Thyroid gland (tissue), 4 donors: ENCODE measurements at regions not wholly inside any gene's neighbourhood (a gene's known extent, or its start where the extent isn't known, plus 50 kb on each side); places are given as distances from the start of the nearest gene placed in this dataset.
A peak's percentile ranks its signal among the peaks of the same experiment; 100 is the strongest.

Experiments
- DNase-seq, 2 donors: peaks; one replicate each; pipeline ENCODE4 v3.0.0-alpha.2; 2019
- H3K27ac ChIP-seq, 3 donors: fragments of 200-600 bp; sonication (generic); 1 replicate in 2 of 3; 2 replicates in 1 of 3; pipeline ENCODE4 v1.5.1; 2016 to 2019; ENCODE audit warnings: mild to moderate bottlenecking in 1 of 3, moderate library complexity in 1 of 3
- H3K27me3 ChIP-seq: fragments of 200-600 bp; sonication (generic); one replicate; pipeline ENCODE4 v1.5.1; 2019
- H3K36me3 ChIP-seq, 2 donors: fragments of 200-600 bp; sonication (generic); one replicate each; pipeline ENCODE4 v1.5.1; 2016 to 2019
- H3K4me1 ChIP-seq, 2 donors: fragments of 200-600 bp; sonication (generic); one replicate each; pipeline ENCODE4 v1.5.1; 2017 to 2019
- H3K4me3 ChIP-seq, 3 donors: fragments of 200-600 bp; sonication (generic); replicated peaks in 1 of 3; 1 replicate in 2 of 3; 2 replicates in 1 of 3; pipeline ENCODE4 v1.5.1; 2016; ENCODE audit warnings: mild to moderate bottlenecking in 1 of 3
- H3K9me3 ChIP-seq: fragments of 200-600 bp; sonication (generic); one replicate; pipeline ENCODE4 v1.5.1; 2017
- POLR2A ChIP-seq, 2 donors: fragments of 450-650 bp; IDR thresholded peaks; one replicate each; pipeline ENCODE4 v1.6.1; 2017; ENCODE audit warnings: antibody characterized with exemption in 2 of 2, mild to moderate bottlenecking in 2 of 2, moderate library complexity in 1 of 2
- WGBS, 2 donors: methylation state at CpG; one replicate each; pipeline ENCODE4 v1.1.5; 2017; 5-methylcytosine and 5-hydroxymethylcytosine counted together
- intact Hi-C: fragments of 100-400 bp; cut with DNase I; formaldehyde crosslinking; loops from one replicate; pipeline ENCODE4 v1.15.1; 2023
- TF ChIP-seq, protein P1 (sequence below), 6 experiments: fragments of 200-600 bp in 3 of 6; fragments of 450-650 bp in 3 of 6; sonication (generic) in 3 of 6; IDR thresholded peaks; one replicate each; pipeline ENCODE4 v1.5.1; 2016 to 2019; ENCODE audit warnings: antibody characterized with exemption in 6 of 6, mild to moderate bottlenecking in 2 of 6, inconsistent platforms in 1 of 6, moderate library complexity in 1 of 6

DNA sequence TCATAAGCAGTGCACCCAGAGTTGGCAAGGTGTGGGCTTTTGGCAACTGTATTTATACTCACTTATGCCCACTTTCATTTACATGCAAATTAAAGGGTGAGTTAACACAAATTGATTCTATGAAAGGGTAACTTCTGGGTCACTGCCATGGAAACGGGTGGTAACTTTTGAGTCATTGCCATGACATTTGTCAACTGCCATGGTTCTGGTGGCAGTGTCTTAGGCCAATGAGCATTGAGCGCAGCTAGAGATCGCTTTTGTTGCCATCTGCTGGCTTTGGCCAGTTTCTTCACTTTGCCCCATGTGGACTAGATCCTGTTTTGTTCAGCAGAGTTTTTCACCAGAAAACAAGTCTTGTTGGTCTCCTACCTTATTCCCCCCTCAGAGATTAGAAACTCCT, 170.8 kb upstream of the NUDT6 start:
- Histone ChIP-seq H3K27me3 (no peaks in the 10 kb centered on the region), H3K27ac (no peak overlapping the region), H3K4me3 (no peak overlapping the region), H3K4me1 (no peaks in the 10 kb centered on the region), H3K36me3 (peaks cover 0 to 4% of the 10 kb centered on the region in 2 donors), H3K9me3 (no peaks in the 10 kb centered on the region)
- TF ChIP-seq, protein P1, sequence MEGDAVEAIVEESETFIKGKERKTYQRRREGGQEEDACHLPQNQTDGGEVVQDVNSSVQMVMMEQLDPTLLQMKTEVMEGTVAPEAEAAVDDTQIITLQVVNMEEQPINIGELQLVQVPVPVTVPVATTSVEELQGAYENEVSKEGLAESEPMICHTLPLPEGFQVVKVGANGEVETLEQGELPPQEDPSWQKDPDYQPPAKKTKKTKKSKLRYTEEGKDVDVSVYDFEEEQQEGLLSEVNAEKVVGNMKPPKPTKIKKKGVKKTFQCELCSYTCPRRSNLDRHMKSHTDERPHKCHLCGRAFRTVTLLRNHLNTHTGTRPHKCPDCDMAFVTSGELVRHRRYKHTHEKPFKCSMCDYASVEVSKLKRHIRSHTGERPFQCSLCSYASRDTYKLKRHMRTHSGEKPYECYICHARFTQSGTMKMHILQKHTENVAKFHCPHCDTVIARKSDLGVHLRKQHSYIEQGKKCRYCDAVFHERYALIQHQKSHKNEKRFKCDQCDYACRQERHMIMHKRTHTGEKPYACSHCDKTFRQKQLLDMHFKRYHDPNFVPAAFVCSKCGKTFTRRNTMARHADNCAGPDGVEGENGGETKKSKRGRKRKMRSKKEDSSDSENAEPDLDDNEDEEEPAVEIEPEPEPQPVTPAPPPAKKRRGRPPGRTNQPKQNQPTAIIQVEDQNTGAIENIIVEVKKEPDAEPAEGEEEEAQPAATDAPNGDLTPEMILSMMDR (IDR thresholded peaks at IDR 0.05), result no peak
- no peak for TF ChIP-seq POLR2A (IDR thresholded peaks at IDR 0.05)
- DNase-seq, result no peak
- intact Hi-C loops, result no loop called here
- WGBS, 2 donors, result 92 to 97% methylated on average over 3 of the region's 3 CpGs

DNA sequence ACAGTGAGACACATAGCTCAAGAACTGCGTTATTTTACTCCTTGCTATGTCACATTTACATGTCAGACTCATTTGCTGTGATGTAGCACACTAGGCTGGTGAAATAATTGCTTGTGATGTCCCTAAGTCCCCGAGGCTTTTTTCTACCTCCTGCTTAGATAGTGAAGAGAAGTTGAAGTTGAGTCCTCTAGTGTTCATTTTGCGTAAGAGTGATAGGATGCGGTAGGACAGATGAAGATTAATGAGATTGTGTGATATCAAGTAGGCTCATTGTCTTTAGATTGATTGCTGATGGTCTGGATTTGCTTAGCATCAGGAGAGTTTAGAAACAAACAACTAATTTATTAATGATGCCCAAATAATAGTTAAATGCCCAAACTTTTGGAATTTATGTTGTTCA, 173.6 kb upstream of the NUDT6 start:
- H3K4me1 ChIP-seq, result no peaks in the 10 kb centered on the region
- no peak overlapping the region for H3K4me3 ChIP-seq
- TF ChIP-seq, protein P1 (IDR thresholded peaks at IDR 0.05), result peak in 5 of 6 experiments; percentile 13 to 55 (median 35)
- TF ChIP-seq POLR2A (IDR thresholded peaks at IDR 0.05), result no peak
- no peaks in the 10 kb centered on the region for H3K27me3 ChIP-seq
- 78 to 81% methylated on average over 4 of the region's 4 CpGs for WGBS, 2 donors
- intact Hi-C loops, result no loop called here
- no peak overlapping the region for H3K27ac ChIP-seq
- no peak for DNase-seq
- no peaks in the 10 kb centered on the region for H3K36me3 ChIP-seq
- no peaks in the 10 kb centered on the region for H3K9me3 ChIP-seq

DNA sequence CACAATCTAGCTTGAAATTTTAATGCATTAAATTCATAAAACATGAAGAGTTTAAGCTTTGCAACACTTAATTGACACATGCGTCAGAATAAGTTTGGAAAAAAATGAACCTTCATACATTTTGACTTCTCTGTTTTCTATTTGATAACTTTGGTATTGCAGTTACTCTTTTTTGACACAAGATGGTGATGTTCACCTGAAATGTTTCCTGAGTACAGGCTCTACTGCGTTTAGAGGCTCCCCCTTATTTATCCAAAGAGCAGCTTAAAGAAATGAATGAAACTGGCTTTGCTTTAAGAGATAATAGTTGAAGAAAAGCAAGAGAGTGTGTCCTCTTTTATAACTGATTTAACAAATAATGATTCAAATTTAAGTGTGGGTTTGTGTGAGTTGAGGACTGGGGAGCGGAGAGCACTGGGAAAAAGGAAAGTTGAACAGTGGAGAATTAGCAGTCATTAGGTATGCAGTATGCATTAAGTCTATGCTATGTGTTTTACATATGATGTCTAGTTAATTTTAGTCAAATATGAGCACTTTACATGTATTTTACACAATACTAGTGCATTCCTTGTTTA, 180.6 kb upstream of the NUDT6 start:
- DNase-seq, result no peak
- H3K27ac ChIP-seq, result no peak overlapping the region
- intact Hi-C loops, result no loop called here
- WGBS, 2 donors, result 52 to 55% methylated on average over 3 of the region's 3 CpGs
- TF ChIP-seq POLR2A (IDR thresholded peaks at IDR 0.05), result no peak
- TF ChIP-seq, protein P1 (IDR thresholded peaks at IDR 0.05), result peak; percentile 24 to 78 (median 68)
- H3K27me3 ChIP-seq, result no peaks in the 10 kb centered on the region
- no peaks in the 10 kb centered on the region for H3K9me3 ChIP-seq
- peaks cover 0 to 3% of the 10 kb centered on the region in 2 donors for H3K4me1 ChIP-seq
- H3K36me3 ChIP-seq, result no peaks in the 10 kb centered on the region
- H3K4me3 ChIP-seq, result no peak overlapping the region

DNA sequence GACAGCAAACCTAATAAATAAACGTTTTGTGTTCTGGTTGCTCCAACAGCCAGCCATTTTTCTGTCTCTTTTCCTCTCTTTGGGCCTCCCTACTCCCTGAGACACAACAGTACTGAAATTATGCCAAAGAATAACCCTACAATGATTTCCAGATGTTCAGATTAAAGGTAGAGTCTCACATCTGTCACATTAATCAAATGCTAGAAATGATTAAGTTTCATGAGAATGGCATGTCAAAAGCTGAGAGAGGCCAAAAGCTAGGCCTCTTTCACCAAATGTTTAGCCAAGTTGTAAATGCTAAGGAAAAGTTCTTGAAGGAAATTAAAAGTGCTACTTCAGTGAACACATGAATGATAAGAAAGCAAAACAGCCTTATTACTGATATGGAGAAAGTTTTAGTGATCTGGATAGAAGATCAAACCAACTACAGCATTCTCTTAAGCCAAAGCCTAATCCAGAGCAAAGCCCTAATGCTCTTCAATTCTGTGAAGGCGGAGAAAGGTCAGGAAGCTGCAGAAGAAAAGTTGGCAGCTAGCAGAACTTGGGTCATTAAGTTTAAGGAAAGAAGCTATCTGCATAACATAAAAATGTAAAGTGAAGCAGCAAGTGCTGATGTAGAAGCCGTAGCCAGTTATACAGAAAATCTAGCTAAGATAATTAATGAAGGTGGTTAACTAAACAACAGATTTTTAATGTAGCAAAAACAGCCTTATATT, 182.1 kb upstream of the NUDT6 start:
- no peaks in the 10 kb centered on the region for H3K9me3 ChIP-seq
- no peak for DNase-seq
- H3K4me1 ChIP-seq, result peaks cover 0 to 3% of the 10 kb centered on the region in 2 donors
- intact Hi-C loops, result no loop called here
- H3K4me3 ChIP-seq, result no peak overlapping the region
- no peak overlapping the region for H3K27ac ChIP-seq
- TF ChIP-seq POLR2A (IDR thresholded peaks at IDR 0.05), result no peak
- TF ChIP-seq, protein P1 (IDR thresholded peaks at IDR 0.05), result no peak
- no peaks in the 10 kb centered on the region for H3K27me3 ChIP-seq
- no peaks in the 10 kb centered on the region for H3K36me3 ChIP-seq
- 84 to 88% methylated on average over 3 of the region's 3 CpGs for WGBS, 2 donors

DNA sequence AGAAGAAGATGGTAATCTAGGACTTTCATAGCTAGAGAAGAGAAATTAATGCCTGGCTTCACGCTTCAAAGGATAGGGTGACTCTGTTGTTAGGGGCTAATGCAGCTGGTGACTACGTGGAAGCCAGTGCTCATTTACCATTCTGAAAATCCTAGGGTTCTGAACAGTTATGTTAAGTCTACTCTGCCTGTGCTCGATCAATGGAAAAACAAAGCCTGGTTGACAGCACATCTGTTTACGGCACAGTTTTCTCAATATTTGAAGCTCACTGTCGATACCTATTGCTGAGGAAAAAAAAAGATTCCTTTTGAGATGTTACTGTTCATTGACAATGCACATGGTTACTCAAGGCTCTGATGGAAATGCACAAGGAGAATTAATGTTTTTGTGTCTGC, 182.6 kb upstream of the NUDT6 start:
- H3K4me3 ChIP-seq, result no peak overlapping the region
- TF ChIP-seq, protein P1 (IDR thresholded peaks at IDR 0.05), result no peak
- TF ChIP-seq POLR2A (IDR thresholded peaks at IDR 0.05), result no peak
- no peaks in the 10 kb centered on the region for H3K27me3 ChIP-seq
- DNase-seq, result no peak
- 87 to 92% methylated on average over 5 of the region's 5 CpGs for WGBS, 2 donors
- intact Hi-C loops, result no loop called here
- no peak overlapping the region for H3K27ac ChIP-seq
- no peaks in the 10 kb centered on the region for H3K36me3 ChIP-seq
- peaks cover 0 to 3% of the 10 kb centered on the region in 2 donors for H3K4me1 ChIP-seq
- H3K9me3 ChIP-seq, result no peaks in the 10 kb centered on the region
